ENCODE measurements at regions not wholly inside any gene's neighbourhood (a gene's known extent, or its start where the extent isn't known, plus 50 kb on each side); places are given as distances from the start of the nearest gene placed in this dataset.

DNA sequence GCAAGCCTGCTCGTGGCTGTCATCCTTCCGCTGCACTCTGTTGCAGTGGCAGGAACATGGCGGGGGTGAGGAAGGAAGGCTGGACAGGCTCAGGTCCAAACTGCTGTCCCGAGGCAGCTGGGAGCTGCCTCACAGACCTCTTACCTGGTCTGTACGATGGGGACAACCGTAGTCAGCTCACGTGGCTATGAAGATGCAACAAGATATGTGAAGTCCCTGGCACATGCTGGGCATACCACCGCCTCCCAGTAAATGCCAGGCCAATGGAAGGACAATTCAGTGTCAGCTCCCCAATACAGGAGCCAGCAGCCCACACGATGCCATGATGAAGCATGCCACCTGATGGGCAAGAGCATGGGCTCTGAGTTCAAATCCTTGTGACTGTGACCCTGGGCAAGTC is 344.4 kb downstream of the CYRIA start:
- TF ChIP-seq CTCF (IDR thresholded peaks at IDR 0.05; ENCODE audit: low read length) (no peak), EZH2 (IDR thresholded peaks at IDR 0.05; ENCODE audit: borderline replicate concordance, low read length) (no peak)
